Common myeloid progenitor, CD34-positive (primary cell): ENCODE measurements at regions not wholly inside any gene's neighbourhood (a gene's known extent, or its start where the extent isn't known, plus 50 kb on each side); places are given as distances from the start of the nearest gene placed in this dataset.

ENCODE experiments used
- CTCF ChIA-PET: fragments of 350-600 bp; sonication (Branson Sonifier 250); formaldehyde crosslinking; loops from one replicate; lab custom pipeline; 2021; ENCODE audit warnings: antibody characterized with exemption; lab: Charles Lee
- POLR2A ChIA-PET: fragments of 350-600 bp; sonication (Branson Sonifier 250); formaldehyde crosslinking; loops from one replicate; lab custom pipeline; 2021; ENCODE audit warnings: antibody characterized with exemption; lab: Charles Lee
- DNase-seq, 3 donors: peaks; one replicate each; pipeline versions ENCODE4 v3.0.0 to v3.0.0-alpha.2; 2013
- H3K27ac ChIP-seq, 2 experiments: 1 replicate in 1 of 2; 2 replicates in 1 of 2; pipeline ENCODE4 v1.7.0; 2013; ENCODE audit warnings: inconsistent platforms in 2 of 2, low read length in 2 of 2, mild to moderate bottlenecking in 2 of 2, low read depth in 1 of 2, moderate library complexity in 1 of 2; ENCODE audit not compliant: severe bottlenecking in 2 of 2, insufficient read depth in 1 of 2, poor library complexity in 1 of 2
- H3K27me3 ChIP-seq, 5 experiments: replicated peaks in 2 of 5; 1 replicate in 3 of 5; 2 replicates in 2 of 5; pipeline versions ENCODE4 v1.6.1 to v1.7.0; 2013; ENCODE audit warnings: low read length in 4 of 5, mild to moderate bottlenecking in 2 of 5, moderate library complexity in 2 of 5, inconsistent platforms in 1 of 5; ENCODE audit not compliant: insufficient read depth in 5 of 5, control insufficient read depth in 4 of 5
- H3K36me3 ChIP-seq, 4 experiments: 1 replicate in 2 of 4; 2 replicates in 2 of 4; pipeline versions ENCODE4 v1.6.1 to v1.7.0; 2013; ENCODE audit warnings: low read length in 3 of 4, control low read depth in 1 of 4, mild to moderate bottlenecking in 1 of 4; ENCODE audit not compliant: control insufficient read depth in 4 of 4, insufficient read depth in 4 of 4
- H3K4me1 ChIP-seq, 4 experiments: 1 replicate in 3 of 4; 2 replicates in 1 of 4; pipeline versions ENCODE4 v1.6.1 to v1.7.1; 2013; ENCODE audit warnings: low read length in 3 of 4, mild to moderate bottlenecking in 3 of 4, control low read depth in 1 of 4, inconsistent platforms in 1 of 4, moderate library complexity in 1 of 4; ENCODE audit not compliant: control insufficient read depth in 4 of 4, insufficient read depth in 4 of 4; ENCODE audit errors: control extremely low read depth in 1 of 4
- H3K4me3 ChIP-seq, 7 experiments: 1 replicate in 4 of 7; 2 replicates in 3 of 7; pipeline versions ENCODE4 v1.5.1 to v1.7.0; 2013; ENCODE audit warnings: mild to moderate bottlenecking in 7 of 7, low read length in 6 of 7, moderate library complexity in 6 of 7, inconsistent platforms in 2 of 7, low read depth in 2 of 7, control low read depth in 1 of 7; ENCODE audit not compliant: insufficient read depth in 4 of 7, control insufficient read depth in 1 of 7; ENCODE audit errors: extremely low read depth in 1 of 7
- H3K9me3 ChIP-seq, 5 experiments: 1 replicate in 4 of 5; 2 replicates in 1 of 5; pipeline versions ENCODE4 v1.6.1 to v1.7.1; 2013; ENCODE audit warnings: low read length in 4 of 5, mild to moderate bottlenecking in 2 of 5, inconsistent platforms in 1 of 5, low read depth in 1 of 5, moderate library complexity in 1 of 5; ENCODE audit not compliant: control insufficient read depth in 4 of 5, insufficient read depth in 2 of 5; ENCODE audit errors: control extremely low read depth in 1 of 5
- WGBS: methylation state at CpG from one replicate; pipeline ENCODE4 v1.1.5; 2013; ENCODE audit not compliant: insufficient coverage; 5-methylcytosine and 5-hydroxymethylcytosine counted together

- no peaks in the 10 kb centered on the region for H3K27me3 ChIP-seq
- no peak overlapping the region for H3K27ac ChIP-seq
- DNase-seq = peak in 1 of 3 donors; percentile 12
- H3K4me1 ChIP-seq = peaks cover 19 to 76% (median 64%) of the 10 kb centered on the region in 4 experiments
- peaks cover 0 to 5% (median 0%) of the 10 kb centered on the region in 5 experiments for H3K9me3 ChIP-seq
- ChIA-PET CTCF (interaction anchor here (1.3 kb wide), 1 partner anchor 28 kb away, joined by 4 read pairs; no protein-coding TSS in a partner anchor), POLR2A (no interaction called here)
- H3K4me3 ChIP-seq = no peak overlapping the region
- H3K36me3 ChIP-seq = no peaks in the 10 kb centered on the region
Measured at GRCh38 chr2:172279813-172280212, 147.6 kb upstream of the ITGA6 start.

GRCh38 chr2:172280571-172281361 is 146.6 kb upstream of the ITGA6 start:
- H3K36me3 ChIP-seq = no peaks in the 10 kb centered on the region
- H3K4me3 ChIP-seq = peak overlapping the region in 2 of 7 experiments; percentile 2 to 28
- 0% methylated on average over 1 of the region's 6 CpGs for WGBS
- no peaks in the 10 kb centered on the region for H3K27me3 ChIP-seq
- ChIA-PET CTCF (interaction anchor here (0.8 to 3.6 kb wide), 5 partner anchors 9 to 181 kb away, joined by 3 to 22 read pairs (median 4); partner anchors contain the start of gene ITGA6), POLR2A (no interaction called here)
- peaks cover 19 to 77% (median 67%) of the 10 kb centered on the region in 4 experiments for H3K4me1 ChIP-seq
- peaks cover 0 to 5% (median 0%) of the 10 kb centered on the region in 5 experiments for H3K9me3 ChIP-seq
- DNase-seq = peak; percentile 80 to 98 (median 96)
- no peak overlapping the region for H3K27ac ChIP-seq

DNA sequence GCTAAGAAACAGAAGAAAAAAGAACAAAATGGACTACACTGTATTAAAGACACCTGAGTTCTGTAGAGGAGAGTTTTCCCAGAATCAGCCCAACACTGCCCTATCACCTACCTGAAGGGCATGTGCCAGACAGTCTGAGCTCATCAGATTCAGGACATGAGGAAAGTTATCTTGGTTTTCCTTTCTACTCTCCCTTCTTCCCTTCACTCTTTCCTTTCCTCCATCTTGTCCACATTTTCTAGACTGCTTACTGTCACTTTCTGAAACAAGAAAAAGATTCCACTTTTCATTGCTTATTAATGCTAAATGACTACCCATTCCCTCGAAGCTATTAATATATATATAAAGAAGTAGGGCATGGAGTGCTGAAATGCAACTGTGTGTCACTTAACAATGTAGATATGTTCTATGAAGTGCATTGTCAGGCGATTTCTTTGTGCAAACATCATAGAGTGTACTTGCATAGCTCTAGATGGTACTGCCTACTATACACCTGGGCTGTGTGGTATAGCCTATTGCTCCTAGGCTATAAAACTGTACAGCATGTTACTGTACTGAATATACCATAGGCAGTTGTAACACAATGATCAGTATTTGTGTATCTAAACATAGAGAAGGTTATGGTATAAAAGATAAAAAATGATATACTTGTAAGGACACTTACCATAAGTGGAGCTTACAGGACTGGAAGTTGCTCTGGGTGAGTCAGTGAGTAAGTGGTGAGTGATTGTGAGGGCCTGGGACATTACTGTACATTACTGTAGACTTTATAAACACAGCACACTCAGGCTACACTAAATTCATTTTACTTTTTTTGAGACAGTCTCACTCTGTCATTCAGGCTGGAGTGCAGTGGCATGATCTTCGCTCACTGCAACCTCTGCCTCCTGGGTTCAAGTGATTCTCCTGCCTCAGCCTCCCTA is 145.5 kb upstream of the ITGA6 start:
- H3K4me3 ChIP-seq = no peak overlapping the region
- ChIA-PET CTCF (interaction anchor here (0.9 to 3.6 kb wide), 16 partner anchors 17 to 180 kb away, joined by 3 to 22 read pairs (median 6); partner anchors contain the start of gene ITGA6), POLR2A (no interaction called here)
- H3K27ac ChIP-seq = no peak overlapping the region
- H3K4me1 ChIP-seq = peaks cover 19 to 78% (median 71%) of the 10 kb centered on the region in 4 experiments
- DNase-seq = peak in 2 of 3 donors; percentile 35 to 65
- no peaks in the 10 kb centered on the region for H3K36me3 ChIP-seq
- WGBS = 96% methylated on average over 2 of the region's 3 CpGs
- H3K27me3 ChIP-seq = no peaks in the 10 kb centered on the region
- peaks cover 0 to 4% (median 0%) of the 10 kb centered on the region in 5 experiments for H3K9me3 ChIP-seq

DNA sequence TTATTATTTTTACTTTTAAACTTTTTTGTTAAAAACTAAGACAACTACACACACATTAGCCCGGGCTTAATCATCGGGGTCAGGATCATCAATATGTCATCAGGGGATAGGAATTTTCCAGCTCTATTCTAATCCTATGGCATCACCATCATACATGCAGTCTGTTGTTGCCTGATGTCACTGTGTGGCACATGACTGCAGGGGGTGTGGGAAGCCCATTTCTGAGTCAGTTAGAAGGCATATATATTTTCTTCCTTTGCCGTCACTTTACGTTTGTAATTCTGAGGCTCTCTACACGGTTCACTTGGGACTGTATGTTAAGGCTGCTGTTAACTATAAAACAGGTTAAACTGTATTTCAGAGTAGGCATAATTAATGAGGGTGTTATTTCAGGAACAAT is 144.4 kb upstream of the ITGA6 start:
- H3K27ac ChIP-seq = peak overlapping the region; percentile 40 to 59
- DNase-seq = peak; percentile 49 to 89 (median 81)
- no peaks in the 10 kb centered on the region for H3K27me3 ChIP-seq
- 0% methylated on average over 3 of the region's 5 CpGs for WGBS
- no peaks in the 10 kb centered on the region for H3K36me3 ChIP-seq
- H3K4me1 ChIP-seq = peaks cover 19 to 77% (median 71%) of the 10 kb centered on the region in 4 experiments
- POLR2A ChIA-PET = no interaction called here
- H3K9me3 ChIP-seq = no peaks in the 10 kb centered on the region
- CTCF ChIA-PET = interaction anchor here (0.7 to 3.6 kb wide), 19 partner anchors 13 to 179 kb away, joined by 3 to 22 read pairs (median 5); partner anchors contain the start of gene ITGA6
- H3K4me3 ChIP-seq = peak overlapping the region in 1 of 7 experiments; percentile 4

DNA sequence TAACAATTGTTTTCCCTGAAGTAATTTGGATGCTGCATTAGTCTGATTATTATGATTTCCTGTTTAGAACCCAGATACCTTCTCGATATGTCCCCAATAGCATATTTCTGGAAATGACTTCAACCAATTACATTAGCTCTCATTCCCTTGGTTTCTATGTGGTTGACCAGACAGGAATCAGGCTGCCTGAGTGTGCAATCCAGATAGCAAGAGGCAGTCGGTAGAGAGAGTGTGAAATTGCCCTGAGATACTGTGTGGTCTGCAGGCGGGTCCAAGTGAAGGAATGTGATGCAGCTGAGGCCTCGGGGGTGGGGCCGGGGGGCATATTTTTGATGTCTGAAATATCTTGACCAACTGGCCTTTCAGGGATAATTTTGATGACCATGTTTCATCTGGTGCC is 143.9 kb upstream of the ITGA6 start:
- Histone ChIP-seq H3K27ac (peak overlapping the region in 1 of 2 experiments; percentile 59), H3K27me3 (no peaks in the 10 kb centered on the region), H3K36me3 (no peaks in the 10 kb centered on the region), H3K9me3 (no peaks in the 10 kb centered on the region), H3K4me1 (peaks cover 19 to 75% (median 72%) of the 10 kb centered on the region in 4 experiments), H3K4me3 (peak overlapping the region in 1 of 7 experiments; percentile 18)
- POLR2A ChIA-PET = no interaction called here
- CTCF ChIA-PET = interaction anchor here (0.7 to 3.6 kb wide), 15 partner anchors 12 to 178 kb away, joined by 3 to 22 read pairs (median 6); partner anchors contain the start of gene ITGA6
- 0% methylated on average over 3 of the region's 5 CpGs for WGBS
- peak; percentile 83 to 92 (median 85) for DNase-seq

DNA sequence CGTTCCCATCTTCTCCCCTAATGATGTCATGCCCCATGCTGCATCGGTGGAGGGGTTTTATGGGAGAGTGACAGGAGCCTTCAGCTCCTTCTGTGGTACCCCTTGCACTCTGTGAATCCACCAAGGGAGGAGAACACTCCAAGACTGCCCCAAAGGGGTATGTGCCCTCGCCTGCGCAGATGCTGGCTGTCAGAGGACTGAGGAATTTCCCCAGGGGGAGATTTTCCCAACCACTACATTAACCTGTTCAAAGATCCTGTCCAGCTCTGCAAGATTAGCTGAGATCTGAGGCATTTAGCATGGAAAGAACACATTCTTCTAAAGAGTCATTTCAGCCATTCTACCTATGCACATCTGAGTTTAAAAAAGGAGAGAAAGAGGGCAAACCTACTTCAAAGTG is 143.2 kb upstream of the ITGA6 start:
- Histone ChIP-seq H3K27me3 (no peaks in the 10 kb centered on the region), H3K9me3 (no peaks in the 10 kb centered on the region), H3K4me3 (no peak overlapping the region), H3K36me3 (no peaks in the 10 kb centered on the region), H3K4me1 (peaks cover 19 to 73% (median 68%) of the 10 kb centered on the region in 4 experiments), H3K27ac (no peak overlapping the region)
- no peak for DNase-seq
- ChIA-PET POLR2A (no interaction called here), CTCF (interaction anchor here (0.6 to 3.5 kb wide), 7 partner anchors 11 to 178 kb away, joined by 3 to 21 read pairs (median 5); no protein-coding TSS in a partner anchor)
- WGBS = no CpG with 5 or more reads among the region's 4 CpGs
